NCI-H1436 (cell line): ENCODE measurements at regions not wholly inside any gene's neighbourhood (a gene's known extent, or its start where the extent isn't known, plus 50 kb on each side); places are given as distances from the start of the nearest gene placed in this dataset.

ENCODE experiments used
- DNase-seq: peaks from one replicate; lab custom pipeline; 2025; lab: John Stamatoyannopoulos, UW

DNA sequence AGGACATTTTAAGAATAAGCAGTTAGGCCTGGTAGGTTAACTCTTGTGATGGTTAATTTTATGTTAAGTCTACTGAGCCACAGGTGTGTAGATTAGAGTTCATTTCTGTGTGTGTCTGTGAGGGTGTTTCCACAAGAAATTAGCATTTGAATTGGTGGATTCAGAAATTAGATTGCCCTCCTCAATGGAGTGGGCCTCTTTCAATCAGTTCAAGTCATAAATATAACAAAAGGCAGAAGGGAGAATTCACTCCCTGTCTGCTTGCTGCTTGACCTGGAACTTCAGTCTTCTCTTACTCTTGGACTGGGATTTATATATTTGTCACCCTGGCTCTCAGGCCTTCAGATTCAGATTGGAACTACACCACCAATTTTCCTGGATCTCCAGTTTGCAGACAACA lies 55.3 kb upstream of the POM121L12 start:
- DNase-seq: no peak

- DNase-seq: no peak
These were observed 62.3 kb upstream of the POM121L12 start for GRCh38 chr7:52973126-52973525.

DNA sequence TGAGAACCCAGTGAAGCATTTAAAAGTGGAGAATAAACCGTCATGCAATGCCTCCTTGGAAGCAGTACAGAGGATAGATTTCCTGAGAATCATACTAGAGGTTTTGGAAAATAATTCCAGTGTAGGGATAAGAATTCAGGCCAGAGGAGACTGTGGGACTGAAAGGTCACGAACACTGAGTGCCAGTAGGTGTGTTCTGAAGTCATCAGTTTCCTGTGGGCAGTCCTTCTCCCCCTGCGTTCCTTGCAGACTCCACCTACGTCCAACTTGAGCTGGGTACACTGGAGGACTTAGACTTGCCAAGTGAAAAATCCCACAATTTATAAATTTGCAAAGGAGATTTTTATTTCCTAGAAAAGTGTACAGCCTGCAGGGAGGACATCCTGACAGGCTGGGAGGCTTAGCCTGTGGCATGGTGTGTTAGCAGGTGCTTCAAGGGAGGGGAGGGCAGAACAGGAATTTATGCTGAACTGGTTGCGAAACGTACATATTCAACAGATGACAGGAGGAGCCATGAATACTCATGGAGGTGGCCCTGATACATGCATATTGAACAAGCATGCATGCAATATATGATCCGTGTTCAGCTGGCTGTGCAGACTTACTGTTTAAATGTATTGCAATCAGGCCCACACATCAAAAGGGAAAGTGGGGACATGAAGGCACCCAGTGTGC lies 72.9 kb upstream of the POM121L12 start:
- DNase-seq: no peak

DNA sequence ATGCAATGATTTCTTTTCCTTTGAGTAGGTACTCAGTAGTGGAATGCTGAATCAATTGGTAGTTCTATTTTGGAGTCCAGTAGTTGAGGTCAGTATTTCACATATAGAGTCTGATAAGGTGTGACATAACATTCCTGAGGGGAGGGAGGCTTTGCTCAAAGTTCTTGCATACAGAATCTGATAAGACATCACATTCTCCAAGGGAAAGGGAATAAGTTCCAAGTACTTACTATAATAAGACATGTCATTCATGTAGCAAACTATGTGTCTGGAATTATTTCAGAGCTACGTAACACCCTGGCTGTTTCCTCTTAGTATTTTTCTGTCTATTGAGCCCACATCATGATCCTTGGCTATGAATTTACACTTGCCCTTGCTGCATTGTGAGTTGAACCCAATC lies 74.3 kb upstream of the POM121L12 start:
- no peak for DNase-seq

DNA sequence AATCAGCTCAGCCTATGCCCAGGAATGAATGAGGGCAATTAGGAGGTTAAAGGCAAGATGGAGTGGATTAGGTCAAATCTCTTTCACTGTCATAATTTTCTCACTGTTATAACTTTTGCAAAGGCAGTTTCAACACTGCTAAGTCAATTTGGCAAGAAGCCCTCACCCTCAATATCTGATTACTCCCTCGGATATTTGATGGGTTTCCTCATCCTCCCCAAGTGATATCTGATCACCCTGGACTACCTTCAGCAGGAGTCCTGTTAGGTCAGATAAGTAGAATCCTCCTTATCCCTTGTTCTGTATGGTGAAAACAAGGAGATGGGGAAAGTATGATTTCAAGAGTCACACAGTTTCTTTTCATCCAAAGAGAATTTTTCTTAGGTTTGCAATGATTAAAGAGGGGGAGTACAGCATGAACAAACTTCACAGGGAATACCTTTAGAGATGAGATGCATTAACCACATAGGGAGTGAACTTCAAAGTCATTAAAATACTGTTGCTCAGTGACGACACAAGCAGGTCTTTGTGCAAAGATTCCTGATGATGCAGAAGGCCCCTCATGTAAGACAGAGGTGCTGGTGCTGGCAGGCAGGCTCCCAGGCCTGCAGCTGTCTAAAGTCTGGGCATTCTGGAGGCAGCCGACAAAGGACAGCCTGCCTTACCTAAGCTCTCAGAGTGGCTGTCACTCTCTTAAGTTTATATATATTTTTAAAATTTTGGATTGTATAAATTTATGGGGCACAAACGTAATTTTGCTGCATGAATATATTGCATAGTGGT lies 75.4 kb upstream of the POM121L12 start:
- DNase-seq: no peak

GRCh38 chr7:52959336-52959735 lies 76.1 kb upstream of the POM121L12 start:
- DNase-seq: no peak

DNA sequence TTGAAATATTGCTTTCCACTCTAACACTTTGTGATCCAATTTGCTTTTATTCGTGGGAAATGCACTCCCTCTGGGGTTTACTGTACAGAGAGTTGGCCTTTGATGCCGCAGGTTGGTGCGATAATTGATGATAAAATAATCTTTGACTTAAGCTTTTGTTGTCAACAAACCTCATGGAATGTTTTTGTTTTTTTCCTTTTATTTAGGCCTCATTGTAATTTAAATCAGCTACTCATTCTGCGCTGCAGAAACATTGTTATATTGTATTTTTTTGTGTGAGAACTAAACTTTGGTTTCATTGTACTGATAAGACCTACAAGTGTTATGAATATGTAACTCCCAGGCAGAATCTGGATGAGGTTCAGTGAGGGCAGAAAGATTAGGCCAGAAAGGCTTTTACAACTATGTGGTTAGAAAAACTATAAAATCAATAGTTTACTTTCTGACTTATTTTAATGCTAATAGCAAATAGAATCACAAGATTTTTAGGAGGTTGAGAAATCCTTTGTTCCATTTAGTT lies 76.8 kb upstream of the POM121L12 start:
- no peak for DNase-seq

- DNase-seq: no peak
These were observed 79.0 kb upstream of the POM121L12 start for GRCh38 chr7:52956379-52956915.

DNA sequence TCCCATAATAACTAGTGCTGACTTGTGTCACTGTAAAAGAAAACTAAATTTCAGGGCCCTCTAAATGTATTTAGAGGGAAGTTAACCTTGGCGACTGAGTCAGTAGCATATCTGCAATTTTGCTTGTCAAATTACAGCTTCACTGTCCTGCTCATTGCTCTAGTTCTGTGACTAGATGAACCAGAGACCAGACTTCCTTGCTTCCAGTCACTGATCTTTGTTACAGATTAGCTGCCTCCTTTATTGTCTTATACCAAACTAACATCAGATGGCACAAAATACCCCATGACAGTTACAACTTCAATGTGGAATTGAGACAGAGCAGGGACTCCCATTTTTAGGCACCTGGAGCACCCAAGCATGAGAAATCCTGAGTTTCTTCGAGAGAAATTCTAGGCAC lies 79.9 kb upstream of the POM121L12 start:
- no peak for DNase-seq

DNA sequence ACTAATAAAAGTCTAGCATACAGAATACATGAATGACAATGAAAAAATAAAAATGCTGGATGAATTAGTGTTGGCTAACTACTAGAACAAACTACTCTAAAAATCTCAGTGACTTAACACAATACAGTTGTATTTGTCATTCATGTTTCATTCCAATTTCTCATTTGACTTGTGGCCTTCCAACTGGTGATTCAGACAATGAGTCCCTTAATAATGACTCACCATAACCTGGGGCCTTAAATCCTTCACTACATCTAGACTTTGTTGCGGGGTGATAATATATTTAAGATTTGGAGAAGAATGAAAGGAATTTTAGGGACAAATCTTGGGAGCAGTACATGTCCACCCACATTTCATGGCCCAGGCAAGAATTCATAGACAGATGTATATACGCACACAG lies 90.5 kb upstream of the POM121L12 start:
- no peak for DNase-seq

DNA sequence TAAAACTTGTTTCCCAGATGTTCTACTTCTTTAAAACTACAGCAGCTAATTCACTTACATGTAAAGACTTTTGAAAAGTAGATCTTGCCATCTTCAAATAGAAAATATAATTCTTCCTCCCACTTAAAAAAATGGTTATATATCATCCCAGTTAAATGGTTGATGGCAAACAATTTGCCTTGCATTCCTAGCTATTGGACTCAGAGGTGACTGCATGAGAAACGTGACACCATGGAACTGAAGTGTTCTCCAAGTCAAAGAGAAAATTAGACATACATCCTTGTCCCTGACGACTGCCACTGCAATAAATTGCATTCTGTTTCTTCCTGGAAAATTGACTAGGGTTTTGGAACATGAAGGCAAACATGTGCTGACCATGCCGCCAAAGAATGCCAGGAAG lies 95.0 kb upstream of the POM121L12 start:
- DNase-seq: no peak

- DNase-seq: no peak
These were observed 96.8 kb upstream of the POM121L12 start for GRCh38 chr7:52938455-52939133.

- DNase-seq: no peak
These were observed 98.7 kb upstream of the POM121L12 start for GRCh38 chr7:52936750-52937149.

DNA sequence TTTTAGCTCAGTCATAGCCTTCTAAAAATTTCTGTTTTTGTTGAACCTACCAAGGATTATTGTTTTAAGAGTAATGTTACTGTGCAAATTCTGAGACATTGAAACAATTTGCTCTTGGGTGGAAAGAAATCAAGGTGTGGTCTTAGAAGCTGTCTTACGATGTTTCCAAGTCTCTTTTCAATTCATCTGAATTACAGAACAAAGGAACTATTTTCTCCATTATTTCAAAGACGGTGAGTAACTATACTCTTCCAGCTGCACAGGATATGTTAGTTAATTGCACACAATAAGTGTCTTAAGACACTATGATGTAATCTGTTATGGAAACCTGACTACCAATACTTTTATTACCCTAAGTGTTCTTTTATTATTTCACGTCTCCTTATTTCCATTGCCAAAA lies 106.8 kb upstream of the POM121L12 start:
- DNase-seq: no peak

DNA sequence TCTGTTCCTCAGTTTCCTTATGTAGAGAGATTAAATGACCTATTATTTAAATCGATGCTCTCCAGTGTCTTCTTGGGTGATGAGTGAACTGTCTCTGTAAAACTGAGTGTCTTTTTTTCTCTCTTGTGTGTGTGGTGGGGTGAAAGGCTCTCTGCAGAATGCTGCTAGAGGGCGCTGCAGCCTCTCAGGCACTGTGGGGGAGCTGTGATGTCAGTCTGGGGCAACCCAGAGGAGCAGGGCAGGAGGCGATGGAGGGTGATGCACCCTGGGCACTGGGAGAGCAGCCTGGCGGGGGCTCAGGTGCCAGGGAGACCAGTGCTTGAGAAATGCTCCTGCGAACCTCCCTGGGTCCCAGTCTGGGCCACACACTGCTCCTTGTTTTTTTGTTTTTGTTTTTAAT lies 110.1 kb upstream of the POM121L12 start:
- no peak for DNase-seq

GRCh38 chr7:52920977-52921376 lies 114.5 kb upstream of the POM121L12 start:
- DNase-seq: no peak

GRCh38 chr7:52917982-52918578 lies 117.4 kb upstream of the POM121L12 start:
- DNase-seq: no peak

DNA sequence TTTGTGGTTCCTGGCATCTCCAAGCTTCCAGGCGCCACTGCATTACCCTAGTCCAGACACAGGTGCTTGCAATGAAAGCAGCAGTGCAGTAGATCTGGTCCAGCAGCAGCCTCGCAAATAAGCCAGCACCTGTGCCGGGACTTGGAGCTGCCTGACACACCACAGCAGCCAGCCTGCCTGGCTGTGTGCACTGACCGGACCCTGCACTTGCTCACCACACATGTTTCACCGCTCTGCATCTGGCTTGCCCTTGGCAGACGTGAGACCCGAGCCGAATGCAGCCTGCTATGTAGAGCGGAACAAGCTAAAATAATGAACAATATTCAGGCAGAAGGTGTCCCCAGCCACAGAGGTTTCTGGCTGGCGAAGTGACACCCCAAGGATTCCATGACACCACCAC lies 123.6 kb upstream of the POM121L12 start:
- DNase-seq: no peak

DNA sequence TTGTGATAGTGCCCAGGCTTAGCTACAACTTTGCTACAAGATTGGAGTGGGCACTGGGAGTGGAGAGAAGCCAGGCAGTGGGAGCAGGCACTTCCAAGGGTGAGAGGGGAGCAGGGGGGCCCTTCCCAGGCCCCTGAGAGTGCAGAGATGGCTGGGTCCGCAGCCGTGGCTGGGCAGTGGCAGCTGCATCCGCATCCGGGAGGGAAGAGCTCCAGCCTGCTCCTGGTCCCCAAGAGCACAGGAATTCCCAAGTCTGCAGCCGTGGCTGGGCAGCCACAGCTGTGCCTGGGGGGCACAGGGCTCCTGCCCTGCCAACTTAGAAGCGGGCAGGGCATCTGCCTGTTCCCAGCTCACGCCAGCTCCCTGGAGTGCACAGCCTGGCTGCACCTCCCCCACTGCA lies 124.1 kb upstream of the POM121L12 start:
- no peak for DNase-seq

DNA sequence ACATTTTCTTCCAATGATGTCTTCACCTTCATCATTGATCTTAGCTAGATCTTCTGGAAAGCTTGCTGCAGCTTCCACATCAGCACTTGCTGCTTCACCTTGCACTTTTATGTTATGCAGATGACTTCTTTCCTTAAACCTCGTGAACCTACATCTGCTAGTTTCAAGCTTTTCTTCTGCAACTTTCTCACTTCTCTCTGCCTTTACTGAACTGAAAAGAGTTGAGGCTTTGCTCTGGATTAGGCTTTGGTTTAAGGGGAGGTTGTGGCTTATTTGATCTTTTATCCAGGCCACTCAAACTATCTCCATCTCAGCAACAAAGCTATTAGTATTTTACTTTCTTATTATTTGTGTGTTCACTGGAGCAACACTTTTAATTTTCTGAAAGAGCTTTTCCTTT lies 125.5 kb upstream of the POM121L12 start:
- no peak for DNase-seq

DNA sequence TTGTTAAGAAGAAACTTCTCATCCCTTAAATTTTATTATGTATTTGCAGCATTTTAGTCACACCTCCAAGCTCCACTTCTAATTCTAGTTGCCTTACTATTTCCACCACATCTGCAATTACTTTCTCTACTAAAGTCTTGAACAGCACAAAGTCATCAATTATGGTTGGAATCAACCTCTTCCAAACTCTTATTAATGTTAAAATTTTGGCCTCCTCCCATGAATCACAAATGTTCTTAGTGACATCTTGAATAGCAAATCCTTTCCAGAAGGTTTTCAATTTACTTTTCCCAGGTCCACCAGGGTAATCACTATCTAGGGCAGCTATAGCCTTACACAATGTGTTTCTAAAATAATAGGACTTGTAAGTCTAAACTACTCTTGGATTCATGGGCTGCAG lies 126.3 kb upstream of the POM121L12 start:
- DNase-seq: no peak

- no peak for DNase-seq
These were observed 137.7 kb upstream of the POM121L12 start for GRCh38 chr7:52897713-52898112.
